HEK293 (cell line): ENCODE measurements at regions not wholly inside any gene's neighbourhood (a gene's known extent, or its start where the extent isn't known, plus 50 kb on each side); places are given as distances from the start of the nearest gene placed in this dataset.

ENCODE experiments used
- KLF16 ChIP-seq: fragments of 450-650 bp; formaldehyde crosslinking; IDR thresholded peaks from 2 replicates; pipeline ENCODE4 v1.5.1; 2017; ENCODE audit warnings: missing biosample characterization, missing genetic modification characterization
- YY1 ChIP-seq: fragments of 450-650 bp; formaldehyde crosslinking; IDR thresholded peaks from 2 replicates; pipeline ENCODE4 v1.5.1; 2018; ENCODE audit warnings: missing biosample characterization, missing genetic modification characterization
- ZNF174 ChIP-seq: fragments of 450-650 bp; formaldehyde crosslinking; IDR thresholded peaks from 2 replicates; pipeline ENCODE4 v1.5.0; 2017; ENCODE audit warnings: missing biosample characterization, mild to moderate bottlenecking, missing genetic modification characterization
- ZNF23 ChIP-seq: fragments of 450-650 bp; formaldehyde crosslinking; IDR thresholded peaks from 2 replicates; pipeline ENCODE4 v1.5.1; 2016; ENCODE audit warnings: missing biosample characterization, missing genetic modification characterization, borderline replicate concordance
- ZNF391 ChIP-seq: fragments of 450-650 bp; formaldehyde crosslinking; IDR thresholded peaks from 2 replicates; pipeline ENCODE4 v1.5.1; 2016; ENCODE audit warnings: low read depth, missing biosample characterization, missing genetic modification characterization, borderline replicate concordance
- ZNF558 ChIP-seq: fragments of 450-650 bp; formaldehyde crosslinking; IDR thresholded peaks from 2 replicates; pipeline ENCODE4 v1.5.1; 2016; ENCODE audit warnings: missing biosample characterization, missing genetic modification characterization
- TF ChIP-seq, protein P1 (sequence below): fragments of 450-650 bp; formaldehyde crosslinking; IDR thresholded peaks from 2 replicates; pipeline ENCODE4 v1.5.1; 2016; ENCODE audit warnings: missing biosample characterization, missing genetic modification characterization
- TF ChIP-seq, protein P2 (sequence below): fragments of 450-650 bp; formaldehyde crosslinking; IDR thresholded peaks from 2 replicates; pipeline ENCODE4 v1.5.1; 2016; ENCODE audit warnings: missing biosample characterization, missing genetic modification characterization, borderline replicate concordance
- TF ChIP-seq, protein P3 (sequence below): IDR thresholded peaks from 2 replicates; pipeline ENCODE4 v1.6.1; 2011; ENCODE audit warnings: mild to moderate bottlenecking, low read depth, low read length, borderline replicate concordance

DNA sequence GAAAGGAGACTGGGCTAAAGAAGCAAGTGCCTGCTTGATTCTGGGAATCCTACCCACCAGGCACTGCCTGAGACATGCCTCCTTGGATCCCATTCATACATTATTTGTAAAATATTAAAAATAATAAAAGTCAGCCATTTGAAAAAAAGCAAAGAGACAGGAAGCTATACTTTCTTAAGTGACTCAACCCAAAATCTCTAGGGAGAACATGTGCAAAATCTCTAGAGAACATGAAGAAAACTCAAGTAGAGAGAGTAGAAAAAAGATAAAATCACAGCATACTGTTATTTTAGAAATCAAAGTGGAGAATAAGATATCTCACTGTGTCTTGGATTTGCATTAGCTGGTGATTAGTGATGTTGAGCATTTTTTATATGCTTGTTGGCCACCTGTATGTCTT is 197.2 kb upstream of the GGTLC1 start:
- TF ChIP-seq, protein P1, sequence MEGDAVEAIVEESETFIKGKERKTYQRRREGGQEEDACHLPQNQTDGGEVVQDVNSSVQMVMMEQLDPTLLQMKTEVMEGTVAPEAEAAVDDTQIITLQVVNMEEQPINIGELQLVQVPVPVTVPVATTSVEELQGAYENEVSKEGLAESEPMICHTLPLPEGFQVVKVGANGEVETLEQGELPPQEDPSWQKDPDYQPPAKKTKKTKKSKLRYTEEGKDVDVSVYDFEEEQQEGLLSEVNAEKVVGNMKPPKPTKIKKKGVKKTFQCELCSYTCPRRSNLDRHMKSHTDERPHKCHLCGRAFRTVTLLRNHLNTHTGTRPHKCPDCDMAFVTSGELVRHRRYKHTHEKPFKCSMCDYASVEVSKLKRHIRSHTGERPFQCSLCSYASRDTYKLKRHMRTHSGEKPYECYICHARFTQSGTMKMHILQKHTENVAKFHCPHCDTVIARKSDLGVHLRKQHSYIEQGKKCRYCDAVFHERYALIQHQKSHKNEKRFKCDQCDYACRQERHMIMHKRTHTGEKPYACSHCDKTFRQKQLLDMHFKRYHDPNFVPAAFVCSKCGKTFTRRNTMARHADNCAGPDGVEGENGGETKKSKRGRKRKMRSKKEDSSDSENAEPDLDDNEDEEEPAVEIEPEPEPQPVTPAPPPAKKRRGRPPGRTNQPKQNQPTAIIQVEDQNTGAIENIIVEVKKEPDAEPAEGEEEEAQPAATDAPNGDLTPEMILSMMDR: no peak
- TF ChIP-seq KLF16 (tag by site-specific recombination): no peak
- no peak for TF ChIP-seq ZNF558 (tag by site-specific recombination)
- no peak for TF ChIP-seq YY1 (tag by site-specific recombination)
- TF ChIP-seq, protein P2, sequence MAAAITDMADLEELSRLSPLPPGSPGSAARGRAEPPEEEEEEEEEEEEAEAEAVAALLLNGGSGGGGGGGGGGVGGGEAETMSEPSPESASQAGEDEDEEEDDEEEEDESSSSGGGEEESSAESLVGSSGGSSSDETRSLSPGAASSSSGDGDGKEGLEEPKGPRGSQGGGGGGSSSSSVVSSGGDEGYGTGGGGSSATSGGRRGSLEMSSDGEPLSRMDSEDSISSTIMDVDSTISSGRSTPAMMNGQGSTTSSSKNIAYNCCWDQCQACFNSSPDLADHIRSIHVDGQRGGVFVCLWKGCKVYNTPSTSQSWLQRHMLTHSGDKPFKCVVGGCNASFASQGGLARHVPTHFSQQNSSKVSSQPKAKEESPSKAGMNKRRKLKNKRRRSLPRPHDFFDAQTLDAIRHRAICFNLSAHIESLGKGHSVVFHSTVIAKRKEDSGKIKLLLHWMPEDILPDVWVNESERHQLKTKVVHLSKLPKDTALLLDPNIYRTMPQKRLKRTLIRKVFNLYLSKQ (tag by site-specific recombination): no peak
- TF ChIP-seq ZNF23: no peak
- TF ChIP-seq, protein P3, sequence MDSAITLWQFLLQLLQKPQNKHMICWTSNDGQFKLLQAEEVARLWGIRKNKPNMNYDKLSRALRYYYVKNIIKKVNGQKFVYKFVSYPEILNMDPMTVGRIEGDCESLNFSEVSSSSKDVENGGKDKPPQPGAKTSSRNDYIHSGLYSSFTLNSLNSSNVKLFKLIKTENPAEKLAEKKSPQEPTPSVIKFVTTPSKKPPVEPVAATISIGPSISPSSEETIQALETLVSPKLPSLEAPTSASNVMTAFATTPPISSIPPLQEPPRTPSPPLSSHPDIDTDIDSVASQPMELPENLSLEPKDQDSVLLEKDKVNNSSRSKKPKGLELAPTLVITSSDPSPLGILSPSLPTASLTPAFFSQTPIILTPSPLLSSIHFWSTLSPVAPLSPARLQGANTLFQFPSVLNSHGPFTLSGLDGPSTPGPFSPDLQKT: no peak
- TF ChIP-seq ZNF391 (tag by site-specific recombination): no peak
- TF ChIP-seq ZNF174 (tag by site-specific recombination): no peak
